ENCODE measurements at regions not wholly inside any gene's neighbourhood (a gene's known extent, or its start where the extent isn't known, plus 50 kb on each side); places are given as distances from the start of the nearest gene placed in this dataset.

DNA sequence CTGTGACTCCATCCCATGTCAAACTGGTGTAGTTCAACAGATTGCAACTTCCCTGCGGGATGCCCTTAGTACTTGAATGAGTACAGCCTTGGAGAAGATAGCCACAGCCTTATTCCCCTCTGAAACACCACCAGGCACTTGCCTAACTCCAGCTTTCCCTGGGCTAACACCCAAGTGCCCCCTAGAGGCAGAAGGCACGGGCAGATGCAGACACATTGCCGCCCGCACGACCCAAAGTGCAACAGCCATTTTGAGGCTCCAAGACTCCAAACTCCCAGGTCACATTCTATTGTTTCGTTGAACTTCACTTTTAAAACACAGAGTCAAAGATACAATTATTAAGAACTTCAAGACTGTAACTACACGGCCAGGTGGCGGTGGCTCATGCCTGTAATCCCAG lies 163.6 kb upstream of the CDH6 start:
- H3K27me3 ChIP-seq, result no peaks in the 10 kb centered on the region
- no peak overlapping the region for H3K4me3 ChIP-seq
- DNase-seq, result no peak
- TF ChIP-seq POLR2A (IDR thresholded peaks at IDR 0.05), result no peak
- TF ChIP-seq CTCF (IDR thresholded peaks at IDR 0.05), result no peak
- peaks cover 0 to 3% (median 0%) of the 10 kb centered on the region in 4 donors for H3K4me1 ChIP-seq
- no peaks in the 10 kb centered on the region for H3K36me3 ChIP-seq
- no peak overlapping the region for H3K27ac ChIP-seq
- no peaks in the 10 kb centered on the region for H3K9me3 ChIP-seq

DNA sequence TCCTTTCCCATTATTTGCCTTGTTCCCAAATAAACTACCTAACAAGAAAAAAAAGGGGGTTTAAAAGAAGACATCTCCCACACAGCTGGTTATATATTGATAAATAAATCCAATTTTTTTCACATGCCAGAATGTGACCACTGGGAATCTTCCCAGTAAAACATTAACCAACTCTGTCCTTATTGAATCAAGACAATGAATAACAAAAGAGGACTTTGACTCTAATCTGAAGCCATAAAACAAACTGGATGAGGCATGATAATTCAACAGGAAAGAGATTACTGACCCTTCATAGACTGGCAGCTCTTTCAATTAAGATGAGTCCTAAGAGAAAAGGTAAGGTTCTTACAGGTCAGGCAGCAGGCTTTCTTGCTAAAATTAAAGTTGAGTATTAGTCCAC lies 165.8 kb upstream of the CDH6 start:
- Histone ChIP-seq H3K27ac (peak overlapping the region in 1 of 4 donors; percentile 0), H3K4me3 (no peak overlapping the region), H3K27me3 (no peaks in the 10 kb centered on the region), H3K36me3 (no peaks in the 10 kb centered on the region), H3K9me3 (no peaks in the 10 kb centered on the region), H3K4me1 (peaks cover 0 to 3% (median 0%) of the 10 kb centered on the region in 4 donors)
- TF ChIP-seq CTCF (IDR thresholded peaks at IDR 0.05) (no peak), POLR2A (IDR thresholded peaks at IDR 0.05) (no peak)
- DNase-seq, result no peak

DNA sequence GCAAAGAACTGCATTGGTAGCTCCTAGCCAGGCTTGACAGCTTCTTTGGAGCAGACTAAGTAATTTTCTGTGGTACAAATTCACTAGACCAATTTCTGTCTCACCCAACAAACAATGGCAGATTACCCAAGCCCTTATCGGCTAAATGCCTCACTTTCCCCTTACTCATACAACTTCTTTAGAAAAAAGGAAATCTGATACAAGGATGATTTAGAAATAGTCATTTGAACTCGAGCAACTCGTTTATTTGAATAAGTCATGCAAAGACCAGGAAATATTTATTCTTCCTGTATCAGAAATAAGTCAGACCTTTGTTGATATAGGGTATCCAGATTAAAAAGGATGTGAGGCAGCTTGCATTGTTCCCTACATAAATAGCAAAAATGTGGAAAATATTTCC lies 170.4 kb upstream of the CDH6 start:
- H3K9me3 ChIP-seq, result no peaks in the 10 kb centered on the region
- DNase-seq, result no peak
- no peaks in the 10 kb centered on the region for H3K36me3 ChIP-seq
- no peak overlapping the region for H3K27ac ChIP-seq
- no peak overlapping the region for H3K4me3 ChIP-seq
- no peaks in the 10 kb centered on the region for H3K27me3 ChIP-seq
- TF ChIP-seq POLR2A (IDR thresholded peaks at IDR 0.05), result no peak
- TF ChIP-seq CTCF (IDR thresholded peaks at IDR 0.05), result no peak
- peaks cover 0 to 3% (median 0%) of the 10 kb centered on the region in 4 donors for H3K4me1 ChIP-seq

- Histone ChIP-seq H3K27me3 (no peaks in the 10 kb centered on the region), H3K27ac (no peak overlapping the region), H3K4me1 (no peaks in the 10 kb centered on the region), H3K36me3 (no peaks in the 10 kb centered on the region), H3K4me3 (no peak overlapping the region), H3K9me3 (no peaks in the 10 kb centered on the region)
- no peak for TF ChIP-seq POLR2A (IDR thresholded peaks at IDR 0.05)
- TF ChIP-seq CTCF (IDR thresholded peaks at IDR 0.05), result no peak
- DNase-seq, result no peak
Measured at GRCh38 chr5:31021181-31021624, 172.3 kb upstream of the CDH6 start.

GRCh38 chr5:31008231-31008630 lies 185.3 kb upstream of the CDH6 start:
- no peaks in the 10 kb centered on the region for H3K9me3 ChIP-seq
- TF ChIP-seq CTCF (IDR thresholded peaks at IDR 0.05), result no peak
- no peak for TF ChIP-seq POLR2A (IDR thresholded peaks at IDR 0.05)
- no peaks in the 10 kb centered on the region for H3K27me3 ChIP-seq
- H3K4me1 ChIP-seq, result no peaks in the 10 kb centered on the region
- H3K27ac ChIP-seq, result no peak overlapping the region
- H3K4me3 ChIP-seq, result no peak overlapping the region
- no peak for DNase-seq
- H3K36me3 ChIP-seq, result no peaks in the 10 kb centered on the region

DNA sequence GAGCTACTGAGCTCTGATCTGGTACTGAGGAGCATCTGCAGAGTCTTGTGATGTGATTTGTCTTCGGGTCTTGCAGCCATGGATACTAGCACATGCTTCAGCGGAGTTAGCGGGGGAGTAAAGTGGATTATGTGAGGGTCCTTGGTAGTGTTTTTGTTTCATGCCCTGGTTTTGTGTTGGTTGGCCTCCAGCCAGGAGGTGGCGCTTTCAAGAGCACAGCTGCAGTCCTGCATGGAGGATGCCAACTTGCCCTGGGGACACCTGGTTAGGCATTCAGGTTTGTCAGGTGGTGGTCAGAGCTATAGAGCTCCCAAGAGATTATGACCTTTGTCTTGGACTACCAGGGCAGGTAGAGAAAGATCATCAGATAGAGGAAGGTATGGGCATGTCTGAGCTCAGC lies 185.8 kb upstream of the CDH6 start:
- Histone ChIP-seq H3K9me3 (no peaks in the 10 kb centered on the region), H3K27me3 (no peaks in the 10 kb centered on the region), H3K4me1 (no peaks in the 10 kb centered on the region), H3K4me3 (no peak overlapping the region), H3K27ac (no peak overlapping the region), H3K36me3 (no peaks in the 10 kb centered on the region)
- TF ChIP-seq CTCF (IDR thresholded peaks at IDR 0.05) (peak in 1 of 6 experiments; percentile 16), POLR2A (IDR thresholded peaks at IDR 0.05) (no peak)
- no peak for DNase-seq

Measured in Peyer's patch (tissue), 4 donors.